ENCODE measurements at regions not wholly inside any gene's neighbourhood (a gene's known extent, or its start where the extent isn't known, plus 50 kb on each side); places are given as distances from the start of the nearest gene placed in this dataset.

DNA sequence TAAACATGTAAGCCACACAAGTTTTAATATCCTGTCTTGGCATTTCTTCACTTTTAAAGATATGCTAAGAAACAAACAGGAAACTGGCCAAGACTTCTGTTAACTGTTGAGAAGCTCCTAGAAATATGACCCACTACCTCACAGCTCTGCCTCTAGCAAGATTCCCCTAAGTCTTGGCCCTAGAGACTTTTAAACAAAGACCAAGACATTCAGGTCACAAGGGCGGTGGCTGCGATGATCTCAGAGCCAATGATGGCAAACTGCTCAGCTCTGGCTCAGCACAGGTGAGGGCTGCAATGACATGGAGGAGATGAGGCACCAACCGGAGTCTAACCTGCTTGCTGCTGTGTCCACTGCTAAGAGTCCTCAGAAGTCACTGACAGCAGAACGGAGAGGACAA, 114.8 kb downstream of the SUCLA2 start:
- no peak for TF ChIP-seq POLR2A (IDR thresholded peaks at IDR 0.05)
- TF ChIP-seq, protein P1, sequence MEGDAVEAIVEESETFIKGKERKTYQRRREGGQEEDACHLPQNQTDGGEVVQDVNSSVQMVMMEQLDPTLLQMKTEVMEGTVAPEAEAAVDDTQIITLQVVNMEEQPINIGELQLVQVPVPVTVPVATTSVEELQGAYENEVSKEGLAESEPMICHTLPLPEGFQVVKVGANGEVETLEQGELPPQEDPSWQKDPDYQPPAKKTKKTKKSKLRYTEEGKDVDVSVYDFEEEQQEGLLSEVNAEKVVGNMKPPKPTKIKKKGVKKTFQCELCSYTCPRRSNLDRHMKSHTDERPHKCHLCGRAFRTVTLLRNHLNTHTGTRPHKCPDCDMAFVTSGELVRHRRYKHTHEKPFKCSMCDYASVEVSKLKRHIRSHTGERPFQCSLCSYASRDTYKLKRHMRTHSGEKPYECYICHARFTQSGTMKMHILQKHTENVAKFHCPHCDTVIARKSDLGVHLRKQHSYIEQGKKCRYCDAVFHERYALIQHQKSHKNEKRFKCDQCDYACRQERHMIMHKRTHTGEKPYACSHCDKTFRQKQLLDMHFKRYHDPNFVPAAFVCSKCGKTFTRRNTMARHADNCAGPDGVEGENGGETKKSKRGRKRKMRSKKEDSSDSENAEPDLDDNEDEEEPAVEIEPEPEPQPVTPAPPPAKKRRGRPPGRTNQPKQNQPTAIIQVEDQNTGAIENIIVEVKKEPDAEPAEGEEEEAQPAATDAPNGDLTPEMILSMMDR (IDR thresholded peaks at IDR 0.05) = no peak
